ENCODE measurements at regions not wholly inside any gene's neighbourhood (a gene's known extent, or its start where the extent isn't known, plus 50 kb on each side); places are given as distances from the start of the nearest gene placed in this dataset.
"Not testable (repeated sequence)": the region's sequence is repeated elsewhere in the genome, so short reads cannot be mapped to it uniquely, and the experiment has no call there.

DNA sequence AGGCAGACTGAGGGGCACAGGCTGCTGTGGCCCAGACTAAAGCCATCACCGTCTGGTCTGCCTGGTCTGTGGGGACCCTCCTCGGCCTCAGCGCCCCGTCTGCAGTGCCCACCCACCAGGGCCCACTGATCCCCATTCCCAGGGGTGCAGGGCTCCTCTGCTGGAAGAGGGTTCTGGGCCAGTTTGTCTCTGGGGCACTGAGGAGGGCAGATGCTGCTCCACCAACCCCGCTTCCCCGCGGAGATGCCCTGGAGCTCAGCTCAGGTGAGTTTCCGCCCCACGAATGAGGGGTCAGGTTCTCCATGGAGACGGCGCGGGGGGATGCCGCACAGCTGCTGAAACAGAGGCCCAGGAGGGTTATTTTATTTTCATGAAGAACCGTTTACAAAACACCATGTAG is 263.3 kb upstream of the SFSWAP start:
- H3K79me1 ChIP-seq (ENCODE audit: low read depth, low read length); POLR2A ChIA-PET (ENCODE audit: partially characterized antibody); H2BK15ac ChIP-seq (ENCODE audit: low read length); H3K9me3 ChIP-seq (ENCODE audit: insufficient read depth in 2 of 2, low read depth in 1 of 2, low read length in 1 of 2); H4K91ac ChIP-seq (replicated peaks; ENCODE audit: insufficient read length, low read length); H3K56ac ChIP-seq (replicated peaks; ENCODE audit: insufficient read length, low read depth, low read length); H3K23ac ChIP-seq (ENCODE audit: insufficient read length); H3K27me3 ChIP-seq (replicated peaks in 1 of 4; ENCODE audit: control insufficient read depth in 3 of 4, extremely low read depth in 1 of 4, insufficient read depth in 3 of 4, low read length in 3 of 4); H2BK20ac ChIP-seq (ENCODE audit: low read length); H4K8ac ChIP-seq (ENCODE audit: extremely low read depth, insufficient read depth, low read length); H3K18ac ChIP-seq (ENCODE audit: extremely low read depth, low read length); H3K4ac ChIP-seq (replicated peaks; ENCODE audit: insufficient read length, low read depth, low read length); H3K27ac ChIP-seq (ENCODE audit: low read depth, low read length); H4K20me1 ChIP-seq (replicated peaks in 1 of 2; ENCODE audit: control insufficient read depth in 1 of 2, insufficient read depth in 2 of 2, low read length in 2 of 2); H3K23me2 ChIP-seq (ENCODE audit: low read depth, low read length); H2AFZ ChIP-seq (ENCODE audit: low read length); H2AK5ac ChIP-seq (ENCODE audit: low read depth, low read length); H3K79me2 ChIP-seq (ENCODE audit: control insufficient read depth in 1 of 2, insufficient read depth in 2 of 2, low read length in 2 of 2); H3K4me1 ChIP-seq (replicated peaks in 1 of 4; ENCODE audit: control insufficient read depth in 3 of 4, insufficient read depth in 4 of 4, low read length in 3 of 4); FAIRE-seq; H4K5ac ChIP-seq (ENCODE audit: insufficient read length, low read depth, low read length); H3K9ac ChIP-seq (replicated peaks in 1 of 4; ENCODE audit: extremely low read depth in 1 of 4, low read depth in 3 of 4, low read length in 3 of 4); H2BK12ac ChIP-seq (ENCODE audit: low read depth, low read length); H2BK120ac ChIP-seq (replicated peaks; ENCODE audit: low read depth, low read length); H3K14ac ChIP-seq (ENCODE audit: insufficient read length); H3K36me3 ChIP-seq (ENCODE audit: control insufficient read depth in 2 of 4, insufficient read depth in 4 of 4, low read length in 3 of 4); H3K4me3 ChIP-seq (ENCODE audit: extremely low read depth in 1 of 4, insufficient read depth in 2 of 4, low read depth in 3 of 4, low read length in 4 of 4); H2BK5ac ChIP-seq (ENCODE audit: low read depth, low read length); H3K4me2 ChIP-seq (ENCODE audit: insufficient read depth in 1 of 2, low read depth in 2 of 2, low read length in 2 of 2): not testable (repeated sequence)
- CTCF ChIA-PET (ENCODE audit: partially characterized antibody), result interaction anchor here (0.6 kb wide), 1 partner anchor 298 kb away, joined by 4 read pairs; no protein-coding TSS in a partner anchor
- peak in 1 of 2 experiments; percentile 30 for DNase-seq (ENCODE audit: low read depth in 1 of 2, low spot score in 2 of 2)
- WGBS, 2 experiments (ENCODE audit: extremely low coverage in 1 of 2, insufficient coverage in 1 of 2, insufficient read length in 1 of 2, insufficient replicate concordance in 2 of 2, low coverage in 1 of 2, low lambda C conversion rate in 2 of 2, missing lambda C conversion rate in 1 of 2), result 97% methylated on average over 13 of the region's 14 CpGs; no CpG with 5 or more reads in 1 of the 2 experiments

Data from H1 (cell line).